ENCODE measurements at regions not wholly inside any gene's neighbourhood (a gene's known extent, or its start where the extent isn't known, plus 50 kb on each side); places are given as distances from the start of the nearest gene placed in this dataset.

DNA sequence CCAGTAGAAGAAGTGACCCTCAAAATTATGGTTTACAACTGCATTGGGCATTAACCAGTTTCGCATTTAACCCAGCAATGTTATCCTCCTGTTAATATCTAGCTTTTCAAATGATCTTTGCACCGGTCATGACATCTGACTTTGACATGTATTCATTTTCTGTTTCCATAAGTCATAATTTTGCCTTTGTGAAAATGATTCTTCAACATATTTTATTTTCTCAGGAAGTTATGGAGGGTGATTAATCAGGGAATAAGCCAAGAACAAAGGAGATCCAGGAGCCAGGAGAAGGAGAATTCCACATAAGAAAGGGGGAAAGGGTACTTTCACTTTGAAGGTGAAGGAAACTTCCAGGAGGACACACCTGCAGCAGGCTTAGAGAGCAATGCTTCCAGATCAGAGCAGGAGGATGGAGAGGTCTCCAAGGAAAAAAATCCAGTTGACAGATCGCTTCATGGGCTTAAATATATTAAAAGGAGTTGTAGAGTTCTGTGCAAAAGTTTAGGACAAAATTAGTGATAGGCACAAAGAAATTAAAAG, 92.1 kb upstream of the FAM3C start:
- DNase-seq, result no peak

GRCh38 chr7:121486590-121486989, 90.5 kb upstream of the FAM3C start:
- no peak for DNase-seq

DNA sequence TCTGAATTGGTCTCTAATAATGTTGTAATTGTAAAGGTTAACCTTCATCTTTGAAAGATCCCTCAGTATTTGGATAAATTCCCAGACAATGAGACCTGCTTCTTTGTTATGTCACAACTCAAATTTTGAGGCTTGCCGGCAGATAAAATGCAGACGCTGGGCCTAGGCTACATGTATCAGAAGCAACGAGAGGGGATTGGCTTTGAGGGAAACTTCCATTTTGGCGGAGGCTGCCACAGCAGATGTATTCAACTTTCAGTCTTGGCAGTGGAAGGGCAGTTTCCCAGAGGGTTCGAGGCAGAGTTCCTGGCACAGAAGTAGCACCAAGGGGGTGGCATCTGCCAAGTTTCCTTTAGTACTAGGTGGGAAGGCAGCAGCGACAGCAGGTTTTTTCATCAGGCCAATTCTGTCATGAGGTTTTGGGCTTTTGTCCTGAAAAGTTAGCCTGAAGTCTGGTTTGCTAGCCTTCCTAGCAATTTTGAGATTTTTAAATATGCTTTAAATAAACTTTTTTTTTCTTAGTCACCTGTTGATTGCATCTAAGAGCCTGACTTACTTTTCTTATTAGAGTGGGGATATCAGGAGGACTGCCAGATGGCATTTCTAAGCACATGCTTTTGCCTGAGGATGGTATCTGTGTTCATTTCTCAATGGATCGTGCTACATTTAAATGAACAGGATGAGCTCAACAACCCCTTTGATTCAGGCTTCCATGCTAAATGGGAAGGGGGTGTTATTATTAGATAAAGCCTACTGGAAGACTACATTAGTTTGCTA, 89.5 kb upstream of the FAM3C start:
- DNase-seq, result no peak

GRCh38 chr7:121484089-121484763, 88.1 kb upstream of the FAM3C start:
- no peak for DNase-seq

DNA sequence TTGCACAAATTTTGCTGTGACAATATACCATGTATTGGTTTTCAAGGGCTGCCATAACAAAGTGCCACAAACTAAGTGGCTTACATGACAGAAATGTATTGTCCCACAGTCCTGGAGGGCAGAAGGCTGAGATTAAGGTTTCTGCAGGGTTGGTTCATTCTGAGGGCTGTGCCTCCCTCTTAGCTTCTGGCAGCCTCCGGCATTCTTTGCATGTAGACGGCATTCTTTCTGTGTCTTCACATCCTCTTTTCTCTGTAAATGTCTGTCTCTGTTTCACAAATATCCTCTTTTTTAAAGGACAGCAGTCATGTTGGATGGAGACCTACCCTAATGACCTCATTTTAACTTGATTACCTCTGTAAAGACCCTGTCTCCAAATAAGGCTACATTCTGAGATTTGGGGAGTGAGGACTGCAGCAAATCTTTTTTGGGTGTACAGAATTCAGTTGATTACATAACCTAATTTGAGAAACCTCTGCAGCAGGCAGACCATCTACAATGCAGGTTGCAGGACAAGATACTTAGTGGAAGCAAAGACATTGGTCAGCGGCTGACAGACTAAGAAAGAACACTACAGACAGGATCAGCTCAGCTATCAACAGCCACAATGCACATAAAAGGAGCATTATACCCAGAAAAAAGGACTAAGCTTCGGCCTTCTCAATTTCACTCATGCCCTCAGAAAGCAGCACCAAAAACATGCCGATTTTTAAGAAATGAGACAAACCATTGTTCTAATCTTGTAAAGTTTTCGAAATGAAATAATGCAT, 84.6 kb upstream of the FAM3C start:
- DNase-seq, result no peak

DNA sequence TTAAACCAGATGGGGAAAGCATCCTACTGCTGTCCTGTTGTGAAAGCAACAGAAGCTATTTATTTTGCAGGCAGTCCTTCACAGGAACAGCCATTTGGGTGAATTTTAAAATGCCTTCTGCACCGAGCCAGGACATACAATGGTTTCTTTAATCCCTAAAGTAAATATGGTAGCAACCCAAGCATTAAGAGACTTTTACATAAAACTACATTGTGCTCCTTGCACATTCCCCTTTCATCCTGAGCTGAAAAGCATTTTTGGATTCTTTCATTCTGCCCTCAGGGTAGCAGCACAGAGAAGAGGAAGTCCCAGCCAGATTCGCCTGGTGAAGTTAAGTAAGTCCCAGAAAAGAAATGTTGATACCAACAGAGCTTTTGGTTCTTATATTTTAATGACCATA, 84.0 kb upstream of the FAM3C start:
- DNase-seq, result no peak

DNA sequence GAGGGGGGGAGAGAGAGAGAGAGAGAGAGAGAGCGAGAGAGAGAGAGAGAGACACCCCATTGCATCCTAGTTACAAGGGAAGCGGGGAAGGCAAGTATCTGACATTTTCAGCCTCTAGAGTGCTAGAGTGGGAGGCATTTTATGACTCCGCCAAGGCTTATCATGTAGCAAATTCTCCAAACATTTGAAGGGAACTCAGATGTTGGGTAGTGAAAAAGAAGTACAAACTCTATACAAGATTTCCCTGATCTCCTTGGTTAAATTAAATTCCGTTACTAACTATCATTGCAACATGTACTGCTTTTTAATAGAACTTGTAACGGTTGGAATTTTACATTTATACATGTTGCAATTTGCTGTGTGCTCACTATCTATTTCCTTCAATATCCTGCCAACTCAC, 83.4 kb upstream of the FAM3C start:
- DNase-seq, result no peak

DNA sequence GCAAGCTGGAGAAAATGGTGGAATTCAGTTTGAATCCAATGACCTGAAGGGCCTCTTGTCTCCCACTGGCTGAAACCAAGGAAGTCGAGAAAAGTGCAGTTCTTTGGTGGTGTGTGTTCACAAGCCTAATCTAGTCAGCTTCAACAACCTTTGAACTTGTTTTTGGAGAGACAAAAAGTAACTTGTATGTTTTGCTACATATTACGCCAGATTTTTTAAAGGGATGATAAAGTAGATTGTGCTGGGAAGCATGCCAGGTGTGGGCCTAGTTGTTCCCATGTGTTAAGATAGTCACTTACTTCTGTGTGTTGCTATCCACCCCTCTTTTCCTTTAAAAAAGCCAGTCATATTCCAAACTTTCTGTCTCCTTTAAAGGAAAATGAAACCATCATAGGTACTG, 79.7 kb upstream of the FAM3C start:
- no peak for DNase-seq

DNA sequence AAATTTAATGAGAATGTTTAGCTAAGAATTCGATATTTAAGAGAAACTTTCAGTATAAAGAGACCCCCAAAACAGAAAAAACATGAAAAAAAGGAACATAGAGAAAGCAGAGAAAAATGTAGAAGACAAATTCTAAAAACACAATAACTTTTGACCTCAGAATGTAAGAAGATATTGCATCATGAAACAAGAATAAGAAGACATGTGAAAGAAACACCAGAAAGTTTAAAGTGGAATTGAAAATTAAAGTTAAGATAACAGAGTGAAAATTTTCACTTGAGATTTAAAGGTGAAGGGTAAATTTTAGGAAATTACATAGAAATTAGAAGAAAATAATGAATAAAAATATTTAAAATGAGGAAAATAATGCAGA, 78.2 kb upstream of the FAM3C start:
- DNase-seq, result no peak

DNA sequence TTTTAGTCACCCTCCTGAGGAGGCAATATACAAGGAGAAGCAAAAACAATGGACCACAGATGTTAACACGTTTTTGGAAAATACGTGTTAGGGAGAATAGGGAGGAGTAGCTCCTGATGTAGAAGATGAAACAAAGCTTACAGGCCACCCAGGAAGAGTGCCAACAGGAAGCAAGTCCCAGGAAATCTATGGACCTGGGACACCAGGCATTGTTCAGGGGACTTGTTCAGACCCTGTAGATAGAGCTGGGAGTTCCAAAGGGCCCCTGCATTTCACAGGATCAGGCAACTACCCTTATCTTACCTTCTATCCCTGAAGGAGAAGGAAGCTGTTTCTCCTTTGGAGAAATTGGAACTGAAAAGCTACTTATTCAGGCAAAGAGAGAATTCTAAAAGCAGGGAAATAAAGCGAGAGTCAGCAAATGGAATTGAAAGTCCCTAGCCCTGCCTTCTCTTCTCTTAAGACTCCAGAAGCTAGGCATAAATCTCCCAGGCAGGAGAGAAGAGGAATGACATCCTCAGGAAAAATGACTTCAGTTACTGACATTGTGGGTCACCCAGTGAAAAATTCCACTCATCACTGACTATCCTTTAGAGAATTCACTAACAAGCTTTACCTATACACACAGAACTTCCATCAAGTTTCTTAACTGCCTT, 77.7 kb upstream of the FAM3C start:
- no peak for DNase-seq

- no peak for DNase-seq
Measured at GRCh38 chr7:121466455-121466854, 70.3 kb upstream of the FAM3C start.

GRCh38 chr7:121459148-121459547, 63.0 kb upstream of the FAM3C start:
- DNase-seq, result no peak

- DNase-seq, result no peak
Measured at GRCh38 chr7:121456785-121457359, 60.8 kb upstream of the FAM3C start.

DNA sequence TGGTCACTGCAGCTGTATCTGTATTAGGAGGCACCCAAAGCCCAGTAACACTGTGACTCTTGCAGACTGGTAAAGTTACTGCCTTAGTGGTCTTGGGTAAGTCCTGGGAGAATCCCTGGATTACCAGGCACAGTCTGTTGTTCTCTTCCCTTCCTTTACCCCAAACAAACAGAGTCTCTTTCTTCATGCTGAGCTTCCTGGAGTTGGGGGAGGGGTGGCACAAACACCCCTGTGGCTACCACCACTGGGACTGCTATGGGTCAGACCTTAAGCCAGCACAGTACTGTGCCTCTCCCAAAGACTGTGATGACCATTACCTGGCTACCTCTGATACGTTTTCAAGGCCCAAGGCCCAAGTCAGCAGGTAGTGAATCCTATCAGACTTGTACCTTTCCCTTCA, 59.9 kb upstream of the FAM3C start:
- no peak for DNase-seq

DNA sequence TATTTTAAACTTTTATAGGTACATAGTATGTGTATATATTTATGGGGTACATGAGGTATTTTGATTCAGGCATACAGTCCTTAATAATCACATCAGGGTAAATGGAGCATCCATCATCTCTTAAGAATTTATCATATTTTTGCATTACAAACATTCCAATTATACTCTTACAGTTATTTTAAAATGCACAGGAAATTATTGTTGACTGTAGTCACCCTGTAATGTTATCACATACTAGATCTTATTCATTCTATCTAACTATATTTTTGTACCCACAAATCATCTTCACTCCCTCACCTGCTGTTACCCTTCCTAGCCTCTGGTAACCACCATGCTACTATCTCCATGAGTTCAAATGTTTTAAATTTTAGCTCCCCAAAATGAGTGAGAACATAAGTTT, 56.3 kb upstream of the FAM3C start:
- DNase-seq, result no peak

DNA sequence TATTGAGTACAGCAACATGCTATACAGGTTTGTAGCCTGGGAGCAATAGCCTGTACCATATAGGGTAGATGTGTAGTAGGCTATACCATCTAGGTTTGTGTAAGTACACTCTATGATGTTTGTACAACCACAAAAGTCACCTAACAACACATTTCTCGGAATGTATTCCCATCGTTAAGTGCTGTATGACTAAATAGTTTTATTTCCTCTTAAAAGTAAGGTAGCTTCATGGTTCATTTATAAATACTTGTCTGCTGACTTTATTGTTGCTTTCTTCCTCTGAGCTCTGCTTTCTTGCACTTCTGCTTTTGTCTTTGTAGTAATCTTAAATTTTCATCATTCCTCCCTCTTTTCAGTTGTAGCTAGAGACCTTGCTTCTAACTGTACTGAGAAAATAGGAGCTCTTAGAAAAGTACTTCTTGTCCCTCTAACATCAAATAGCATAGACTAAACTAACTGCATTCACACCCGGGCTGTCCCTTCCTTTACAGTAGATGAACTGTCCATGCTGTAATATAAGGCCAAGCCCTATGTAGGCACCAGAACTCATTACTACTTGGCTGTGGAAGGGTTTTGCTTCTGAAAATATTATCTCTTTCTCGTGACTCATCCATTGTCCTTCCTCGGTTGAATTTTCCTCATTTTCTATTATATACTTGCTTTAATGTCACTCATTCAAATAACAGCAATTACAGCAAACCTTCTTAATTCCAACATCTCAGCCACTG, 55.4 kb upstream of the FAM3C start:
- no peak for DNase-seq

GRCh38 chr7:121450631-121451198, 54.6 kb upstream of the FAM3C start:
- DNase-seq, result no peak

GRCh38 chr7:121449735-121450240, 53.7 kb upstream of the FAM3C start:
- DNase-seq, result no peak

GRCh38 chr7:121449329-121449728, 53.2 kb upstream of the FAM3C start:
- DNase-seq, result no peak

GRCh38 chr7:121448429-121448828, 52.3 kb upstream of the FAM3C start:
- DNase-seq, result no peak

GRCh38 chr7:121447911-121448300, 51.8 kb upstream of the FAM3C start:
- no peak for DNase-seq

All from CD4-positive, alpha-beta T cell treated with Interleukin-15 for 1 hour (primary cell).